ENCODE measurements at regions not wholly inside any gene's neighbourhood (a gene's known extent, or its start where the extent isn't known, plus 50 kb on each side); places are given as distances from the start of the nearest gene placed in this dataset.

DNA sequence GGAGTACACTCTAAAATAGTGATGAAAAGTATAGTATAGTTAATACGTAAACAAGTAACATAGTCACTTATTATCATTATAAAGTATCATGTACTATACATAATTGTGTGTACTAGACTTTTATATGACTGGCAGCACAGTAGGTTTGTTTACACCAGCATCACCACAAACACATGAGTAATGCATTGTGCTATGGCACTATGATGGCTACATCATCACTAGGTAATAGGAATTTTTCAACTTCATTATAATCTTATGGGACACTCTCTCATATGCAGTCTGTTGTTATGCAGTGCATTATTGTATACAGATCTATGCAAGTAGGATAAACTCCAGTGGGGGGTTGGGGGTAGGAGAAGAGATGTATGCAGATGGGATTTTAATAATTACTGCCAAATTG is 52.7 kb upstream of the ELL2 start:
- TF ChIP-seq, protein P1, sequence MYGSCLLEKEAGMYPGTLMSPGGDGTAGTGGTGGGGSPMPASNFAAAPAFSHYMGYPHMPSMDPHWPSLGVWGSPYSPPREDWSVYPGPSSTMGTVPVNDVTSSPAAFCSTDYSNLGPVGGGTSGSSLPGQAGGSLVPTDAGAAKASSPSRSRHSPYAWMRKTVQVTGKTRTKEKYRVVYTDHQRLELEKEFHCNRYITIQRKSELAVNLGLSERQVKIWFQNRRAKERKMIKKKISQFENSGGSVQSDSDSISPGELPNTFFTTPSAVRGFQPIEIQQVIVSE (CRISPR knock-in tag; IDR thresholded peaks at IDR 0.05; ENCODE audit: borderline replicate concordance) = no peak
- TF ChIP-seq, protein P2, sequence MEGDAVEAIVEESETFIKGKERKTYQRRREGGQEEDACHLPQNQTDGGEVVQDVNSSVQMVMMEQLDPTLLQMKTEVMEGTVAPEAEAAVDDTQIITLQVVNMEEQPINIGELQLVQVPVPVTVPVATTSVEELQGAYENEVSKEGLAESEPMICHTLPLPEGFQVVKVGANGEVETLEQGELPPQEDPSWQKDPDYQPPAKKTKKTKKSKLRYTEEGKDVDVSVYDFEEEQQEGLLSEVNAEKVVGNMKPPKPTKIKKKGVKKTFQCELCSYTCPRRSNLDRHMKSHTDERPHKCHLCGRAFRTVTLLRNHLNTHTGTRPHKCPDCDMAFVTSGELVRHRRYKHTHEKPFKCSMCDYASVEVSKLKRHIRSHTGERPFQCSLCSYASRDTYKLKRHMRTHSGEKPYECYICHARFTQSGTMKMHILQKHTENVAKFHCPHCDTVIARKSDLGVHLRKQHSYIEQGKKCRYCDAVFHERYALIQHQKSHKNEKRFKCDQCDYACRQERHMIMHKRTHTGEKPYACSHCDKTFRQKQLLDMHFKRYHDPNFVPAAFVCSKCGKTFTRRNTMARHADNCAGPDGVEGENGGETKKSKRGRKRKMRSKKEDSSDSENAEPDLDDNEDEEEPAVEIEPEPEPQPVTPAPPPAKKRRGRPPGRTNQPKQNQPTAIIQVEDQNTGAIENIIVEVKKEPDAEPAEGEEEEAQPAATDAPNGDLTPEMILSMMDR (IDR thresholded peaks at IDR 0.05) = no peak
- TF ChIP-seq JUN (CRISPR knock-in tag; IDR thresholded peaks at IDR 0.05) (no peak), ATF1 (CRISPR knock-in tag; IDR thresholded peaks at IDR 0.05) (no peak), FOXK1 (CRISPR knock-in tag; IDR thresholded peaks at IDR 0.05) (no peak), SP1 (CRISPR knock-in tag; conservative IDR thresholded peaks at IDR 0.05) (no peak), ESRRA (CRISPR knock-in tag; IDR thresholded peaks at IDR 0.05; ENCODE audit: borderline replicate concordance) (no peak)
- TF ChIP-seq, protein P3, sequence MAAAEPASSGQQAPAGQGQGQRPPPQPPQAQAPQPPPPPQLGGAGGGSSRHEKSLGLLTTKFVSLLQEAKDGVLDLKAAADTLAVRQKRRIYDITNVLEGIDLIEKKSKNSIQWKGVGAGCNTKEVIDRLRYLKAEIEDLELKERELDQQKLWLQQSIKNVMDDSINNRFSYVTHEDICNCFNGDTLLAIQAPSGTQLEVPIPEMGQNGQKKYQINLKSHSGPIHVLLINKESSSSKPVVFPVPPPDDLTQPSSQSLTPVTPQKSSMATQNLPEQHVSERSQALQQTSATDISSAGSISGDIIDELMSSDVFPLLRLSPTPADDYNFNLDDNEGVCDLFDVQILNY (CRISPR knock-in tag; IDR thresholded peaks at IDR 0.05) = no peak
